ENCODE measurements at regions not wholly inside any gene's neighbourhood (a gene's known extent, or its start where the extent isn't known, plus 50 kb on each side); places are given as distances from the start of the nearest gene placed in this dataset.
A peak's percentile ranks its signal among the peaks of the same experiment; 100 is the strongest.

DNA sequence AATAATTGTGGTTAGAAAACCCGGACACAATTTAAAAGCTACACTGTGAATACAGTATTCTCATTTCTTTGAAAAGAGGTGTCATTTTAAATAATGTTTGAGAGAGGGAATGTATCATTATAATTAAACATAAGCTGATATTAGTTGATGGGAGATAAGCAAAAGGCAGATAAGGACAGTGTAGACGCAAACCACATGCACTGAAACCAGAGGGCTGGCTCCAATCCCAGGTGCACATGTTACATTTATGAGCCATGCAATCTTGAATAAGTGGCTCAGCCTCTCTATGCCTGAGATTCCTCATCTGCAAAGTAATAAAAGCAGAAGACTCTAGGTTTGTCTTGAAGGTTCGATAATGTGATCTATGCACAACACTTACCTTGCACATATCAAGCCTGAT, 238.7 kb downstream of the EFNB2 start:
- H3K36me3 ChIP-seq (ENCODE audit: control insufficient read depth, insufficient read depth, low read length) = no peaks in the 10 kb centered on the region
- no peak for DNase-seq (ENCODE audit: low read depth in 4 of 6, low spot score in 6 of 6)
- no peaks in the 10 kb centered on the region for H3K4me1 ChIP-seq (ENCODE audit: control insufficient read depth, insufficient read depth, low read length)
- no peak overlapping the region for H3K4me3 ChIP-seq (ENCODE audit: low read depth, low read length)
- no peaks in the 10 kb centered on the region for H3K27me3 ChIP-seq (ENCODE audit: control insufficient read depth, insufficient read depth, low read length)
- no peak overlapping the region for H3K27ac ChIP-seq (ENCODE audit: low read depth, low read length)
- WGBS (ENCODE audit: insufficient coverage) = 100% methylated on average over 1 of the region's 3 CpGs
- peaks cover 4% of the 10 kb centered on the region for H3K9me3 ChIP-seq (ENCODE audit: control insufficient read depth, insufficient read depth, low read length)

- 88% methylated on average over 1 of the region's 7 CpGs for WGBS (ENCODE audit: insufficient coverage)
- H3K36me3 ChIP-seq (ENCODE audit: control insufficient read depth, insufficient read depth, low read length) = no peaks in the 10 kb centered on the region
- no peaks in the 10 kb centered on the region for H3K4me1 ChIP-seq (ENCODE audit: control insufficient read depth, insufficient read depth, low read length)
- H3K27me3 ChIP-seq (ENCODE audit: control insufficient read depth, insufficient read depth, low read length) = no peaks in the 10 kb centered on the region
- DNase-seq (ENCODE audit: low read depth in 4 of 6, low spot score in 6 of 6) = no peak
- H3K9me3 ChIP-seq (ENCODE audit: control insufficient read depth, insufficient read depth, low read length) = peaks cover 4% of the 10 kb centered on the region
- no peak overlapping the region for H3K4me3 ChIP-seq (ENCODE audit: low read depth, low read length)
- no peak overlapping the region for H3K27ac ChIP-seq (ENCODE audit: low read depth, low read length)
Observed at GRCh38 chr13:106295971-106296370, 239.5 kb downstream of the EFNB2 start.

- peaks cover 3% of the 10 kb centered on the region for H3K4me1 ChIP-seq (ENCODE audit: control insufficient read depth, insufficient read depth, low read length)
- WGBS (ENCODE audit: insufficient coverage) = 91% methylated on average over 1 of the region's 1 CpG
- DNase-seq (ENCODE audit: low read depth in 4 of 6, low spot score in 6 of 6) = no peak
Observed at GRCh38 chr13:106291006-106291405, 244.5 kb downstream of the EFNB2 start.

DNA sequence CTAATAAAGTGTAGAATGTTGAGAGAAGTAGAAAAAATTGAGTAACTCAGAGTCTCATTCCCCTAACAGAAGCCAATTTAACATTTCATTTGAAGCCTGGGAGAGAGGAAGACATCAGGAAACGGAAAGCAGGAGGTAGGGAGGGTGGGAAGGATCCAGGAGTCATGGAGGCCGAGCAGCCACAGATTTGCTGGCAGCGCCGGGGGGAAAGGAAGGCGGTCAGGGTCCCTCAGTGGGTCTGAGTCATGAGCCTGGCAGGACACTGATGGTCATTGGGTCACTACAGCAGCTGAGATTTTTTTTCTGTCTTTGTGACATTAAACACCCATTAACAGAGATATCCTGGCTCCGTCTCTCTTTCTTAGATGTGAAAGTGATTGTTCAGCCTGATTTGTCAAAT, 248.1 kb downstream of the EFNB2 start:
- Histone ChIP-seq H3K4me1 (ENCODE audit: control insufficient read depth, insufficient read depth, low read length) (peaks cover 3% of the 10 kb centered on the region), H3K9me3 (ENCODE audit: control insufficient read depth, insufficient read depth, low read length) (no peaks in the 10 kb centered on the region), H3K36me3 (ENCODE audit: control insufficient read depth, insufficient read depth, low read length) (no peaks in the 10 kb centered on the region), H3K27me3 (ENCODE audit: control insufficient read depth, insufficient read depth, low read length) (no peaks in the 10 kb centered on the region), H3K27ac (ENCODE audit: low read depth, low read length) (no peak overlapping the region), H3K4me3 (ENCODE audit: low read depth, low read length) (no peak overlapping the region)
- DNase-seq (ENCODE audit: low read depth in 4 of 6, low spot score in 6 of 6) = no peak
- WGBS (ENCODE audit: insufficient coverage) = 97% methylated on average over 4 of the region's 6 CpGs

More at GRCh38 chr13:106291006-106291405, 244.5 kb downstream of the EFNB2 start:
- no peak overlapping the region for H3K27ac ChIP-seq (ENCODE audit: low read depth, low read length)
- no peaks in the 10 kb centered on the region for H3K36me3 ChIP-seq (ENCODE audit: control insufficient read depth, insufficient read depth, low read length)
- no peaks in the 10 kb centered on the region for H3K27me3 ChIP-seq (ENCODE audit: control insufficient read depth, insufficient read depth, low read length)
- no peaks in the 10 kb centered on the region for H3K9me3 ChIP-seq (ENCODE audit: control insufficient read depth, insufficient read depth, low read length)
- no peak overlapping the region for H3K4me3 ChIP-seq (ENCODE audit: low read depth, low read length)

DNA sequence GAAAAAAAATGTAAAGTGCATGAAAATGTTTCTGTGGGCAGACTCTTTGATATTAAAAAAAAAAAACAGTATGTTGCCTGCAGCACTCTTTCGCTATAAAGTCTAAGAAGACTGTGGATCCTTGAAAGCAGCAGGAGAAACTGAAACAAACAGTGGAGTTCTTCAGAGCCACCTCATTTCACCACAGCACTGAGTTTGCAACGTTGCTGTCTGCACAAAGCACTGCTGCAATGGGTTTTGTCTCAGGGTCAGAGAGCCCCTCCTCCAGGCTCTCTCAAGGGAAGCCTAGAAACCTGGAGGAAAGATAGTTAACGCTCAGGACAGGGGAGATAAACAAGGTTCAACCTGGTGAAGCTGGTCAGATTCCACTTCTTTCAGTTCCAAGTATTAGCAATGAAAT, 248.7 kb downstream of the EFNB2 start:
- Histone ChIP-seq H3K27ac (ENCODE audit: low read depth, low read length) (no peak overlapping the region), H3K4me1 (ENCODE audit: control insufficient read depth, insufficient read depth, low read length) (peaks cover 3% of the 10 kb centered on the region), H3K4me3 (ENCODE audit: low read depth, low read length) (no peak overlapping the region), H3K9me3 (ENCODE audit: control insufficient read depth, insufficient read depth, low read length) (peaks cover 3% of the 10 kb centered on the region), H3K36me3 (ENCODE audit: control insufficient read depth, insufficient read depth, low read length) (no peaks in the 10 kb centered on the region), H3K27me3 (ENCODE audit: control insufficient read depth, insufficient read depth, low read length) (no peaks in the 10 kb centered on the region)
- 75% methylated on average over 1 of the region's 3 CpGs for WGBS (ENCODE audit: insufficient coverage)
- peak in 1 of 6 donors; percentile 25 for DNase-seq (ENCODE audit: low read depth in 4 of 6, low spot score in 6 of 6)

DNA sequence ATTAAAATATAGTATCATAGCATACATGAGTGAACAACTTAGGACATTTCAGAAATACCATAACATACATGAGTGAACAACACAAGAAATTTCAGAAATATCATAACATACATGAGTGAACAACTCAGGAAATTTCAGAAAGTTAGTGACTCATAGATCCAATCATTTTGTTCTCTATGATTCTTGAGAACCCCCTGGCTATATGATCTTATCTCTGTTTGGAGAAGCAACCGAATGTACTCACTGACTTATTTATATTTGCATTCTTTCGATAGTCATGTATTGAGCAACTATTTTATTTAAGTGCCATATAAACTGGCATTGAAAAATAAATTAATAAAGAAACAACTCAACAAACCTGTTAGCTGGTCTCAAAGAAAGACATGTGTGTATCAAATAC, 251.1 kb downstream of the EFNB2 start:
- Histone ChIP-seq H3K36me3 (ENCODE audit: control insufficient read depth, insufficient read depth, low read length) (no peaks in the 10 kb centered on the region), H3K4me1 (ENCODE audit: control insufficient read depth, insufficient read depth, low read length) (peaks cover 3% of the 10 kb centered on the region), H3K27me3 (ENCODE audit: control insufficient read depth, insufficient read depth, low read length) (no peaks in the 10 kb centered on the region), H3K4me3 (ENCODE audit: low read depth, low read length) (no peak overlapping the region), H3K9me3 (ENCODE audit: control insufficient read depth, insufficient read depth, low read length) (peaks cover 3% of the 10 kb centered on the region), H3K27ac (ENCODE audit: low read depth, low read length) (no peak overlapping the region)
- DNase-seq (ENCODE audit: low read depth in 4 of 6, low spot score in 6 of 6) = no peak
- WGBS (ENCODE audit: insufficient coverage) = no CpG with 5 or more reads among the region's 2 CpGs

DNA sequence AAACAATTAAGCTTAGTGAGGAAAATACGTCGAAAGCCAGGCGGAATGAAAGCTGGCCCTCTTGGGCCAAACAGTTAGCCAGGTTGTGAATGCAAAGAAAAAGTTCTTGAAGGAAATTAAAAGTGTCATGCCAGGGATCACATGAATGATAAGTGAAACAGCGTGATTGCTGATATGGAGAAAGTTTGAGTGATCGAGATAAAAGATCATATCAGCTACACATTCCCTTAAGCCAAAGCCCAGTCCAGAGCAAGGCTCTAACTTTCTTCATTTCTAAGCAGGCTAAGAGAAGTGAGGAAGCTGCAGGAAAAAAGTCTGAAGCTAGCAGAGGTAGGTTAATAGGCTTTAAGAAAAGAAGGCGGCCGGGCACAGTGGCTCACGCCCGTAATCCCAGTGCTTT, 254.0 kb downstream of the EFNB2 start:
- H3K27me3 ChIP-seq (ENCODE audit: control insufficient read depth, insufficient read depth, low read length) = no peaks in the 10 kb centered on the region
- 97% methylated on average over 3 of the region's 9 CpGs for WGBS (ENCODE audit: insufficient coverage)

GRCh38 chr13:106277484-106278154, 257.8 kb downstream of the EFNB2 start:
- Histone ChIP-seq H3K36me3 (ENCODE audit: control insufficient read depth, insufficient read depth, low read length) (no peaks in the 10 kb centered on the region), H3K4me1 (ENCODE audit: control insufficient read depth, insufficient read depth, low read length) (no peaks in the 10 kb centered on the region), H3K9me3 (ENCODE audit: control insufficient read depth, insufficient read depth, low read length) (peaks cover 3% of the 10 kb centered on the region), H3K4me3 (ENCODE audit: low read depth, low read length) (no peak overlapping the region), H3K27ac (ENCODE audit: low read depth, low read length) (no peak overlapping the region), H3K27me3 (ENCODE audit: control insufficient read depth, insufficient read depth, low read length) (no peaks in the 10 kb centered on the region)
- WGBS (ENCODE audit: insufficient coverage) = 27% methylated on average over 6 of the region's 10 CpGs
- peak in 4 of 6 donors; percentile 7 to 91 (median 51) for DNase-seq (ENCODE audit: low read depth in 4 of 6, low spot score in 6 of 6)

More for the DNA sequence above, 254.0 kb downstream of the EFNB2 start:
- no peak for DNase-seq (ENCODE audit: low read depth in 4 of 6, low spot score in 6 of 6)
- peaks cover 3% of the 10 kb centered on the region for H3K9me3 ChIP-seq (ENCODE audit: control insufficient read depth, insufficient read depth, low read length)
- H3K36me3 ChIP-seq (ENCODE audit: control insufficient read depth, insufficient read depth, low read length) = no peaks in the 10 kb centered on the region
- no peak overlapping the region for H3K27ac ChIP-seq (ENCODE audit: low read depth, low read length)
- no peaks in the 10 kb centered on the region for H3K4me1 ChIP-seq (ENCODE audit: control insufficient read depth, insufficient read depth, low read length)
- H3K4me3 ChIP-seq (ENCODE audit: low read depth, low read length) = no peak overlapping the region

DNA sequence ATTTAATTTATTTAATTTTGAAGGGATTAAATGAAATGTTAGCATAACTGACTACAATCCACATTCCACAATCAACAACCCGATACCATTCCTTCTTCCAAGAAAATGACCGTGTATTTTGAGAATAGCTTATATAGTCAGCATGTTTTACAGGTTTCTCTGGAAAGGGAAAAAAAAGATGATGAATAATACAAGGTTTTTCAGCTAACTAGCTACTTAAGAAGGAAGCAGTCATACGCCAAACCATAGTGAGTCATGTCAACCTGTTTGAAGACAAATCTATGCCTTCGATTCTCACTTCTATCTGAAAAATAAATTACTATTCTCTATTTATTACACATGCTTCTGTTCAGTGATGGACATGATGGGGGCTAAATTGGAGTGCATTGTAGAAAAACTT, 258.6 kb downstream of the EFNB2 start:
- Histone ChIP-seq H3K27ac (ENCODE audit: low read depth, low read length) (no peak overlapping the region), H3K36me3 (ENCODE audit: control insufficient read depth, insufficient read depth, low read length) (no peaks in the 10 kb centered on the region), H3K9me3 (ENCODE audit: control insufficient read depth, insufficient read depth, low read length) (no peaks in the 10 kb centered on the region), H3K4me1 (ENCODE audit: control insufficient read depth, insufficient read depth, low read length) (no peaks in the 10 kb centered on the region), H3K4me3 (ENCODE audit: low read depth, low read length) (no peak overlapping the region), H3K27me3 (ENCODE audit: control insufficient read depth, insufficient read depth, low read length) (no peaks in the 10 kb centered on the region)
- WGBS (ENCODE audit: insufficient coverage) = no CpG with 5 or more reads among the region's 4 CpGs
- DNase-seq (ENCODE audit: low read depth in 4 of 6, low spot score in 6 of 6) = no peak

DNA sequence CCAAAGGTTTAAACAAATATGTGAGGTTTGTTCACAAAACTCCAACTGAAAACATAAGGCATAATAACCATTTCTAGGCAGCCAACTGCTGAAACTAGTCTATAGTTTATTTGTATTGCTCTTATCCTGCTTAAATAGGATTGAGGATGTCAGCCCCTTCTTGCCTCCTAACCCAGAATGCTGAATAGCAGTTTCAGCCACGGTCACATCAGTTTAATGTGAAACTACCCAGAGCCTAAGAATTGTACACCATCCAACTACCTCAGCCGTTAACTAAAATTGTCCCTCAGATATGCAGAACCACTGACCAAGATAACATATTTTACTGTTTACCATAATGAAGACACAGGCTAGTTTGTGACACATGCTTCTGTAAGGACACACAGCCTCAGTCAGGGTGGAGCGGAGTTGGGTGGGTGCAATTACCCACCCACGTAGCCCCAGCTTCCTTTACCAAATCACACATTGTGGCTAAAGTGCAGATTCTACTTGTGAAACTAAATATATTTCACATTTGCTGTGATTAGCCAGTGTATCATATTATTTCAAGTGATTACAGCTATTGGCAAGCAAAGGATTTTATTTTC, 259.9 kb downstream of the EFNB2 start:
- 68% methylated on average over 2 of the region's 4 CpGs for WGBS (ENCODE audit: insufficient coverage)
- Histone ChIP-seq H3K9me3 (ENCODE audit: control insufficient read depth, insufficient read depth, low read length) (no peaks in the 10 kb centered on the region), H3K27me3 (ENCODE audit: control insufficient read depth, insufficient read depth, low read length) (no peaks in the 10 kb centered on the region), H3K27ac (ENCODE audit: low read depth, low read length) (no peak overlapping the region), H3K36me3 (ENCODE audit: control insufficient read depth, insufficient read depth, low read length) (no peaks in the 10 kb centered on the region), H3K4me1 (ENCODE audit: control insufficient read depth, insufficient read depth, low read length) (no peaks in the 10 kb centered on the region), H3K4me3 (ENCODE audit: low read depth, low read length) (no peak overlapping the region)
- no peak for DNase-seq (ENCODE audit: low read depth in 4 of 6, low spot score in 6 of 6)
